Endothelial cell of umbilical vein (primary cell): ENCODE measurements at regions not wholly inside any gene's neighbourhood (a gene's known extent, or its start where the extent isn't known, plus 50 kb on each side); places are given as distances from the start of the nearest gene placed in this dataset.

ENCODE experiments used
- BruUV-seq: library from RNA; stranded (reverse); fragments of 400-500 nt; replicated peaks from 2 replicates; lab custom pipeline; 2021; lab: Mats Ljungman, UMichigan
- CTCF ChIA-PET: fragments of 300-600, 350-600 bp; sonication (Branson Sonifier 250); formaldehyde crosslinking; loops from one replicate; lab custom pipeline; 2021; ENCODE audit warnings: antibody characterized with exemption, inconsistent platforms; lab: Charles Lee
- POLR2A ChIA-PET: fragments of 300-600, 350-600 bp; sonication (Branson Sonifier 250); formaldehyde crosslinking; loops from one replicate; lab custom pipeline; 2021; ENCODE audit warnings: antibody characterized with exemption, inconsistent platforms; lab: Charles Lee
- DNase-seq: peaks from one replicate; pipeline ENCODE4 v3.0.0-alpha.2; 2011; ENCODE audit warnings: low read depth, low spot score
- FAIRE-seq: peaks from 2 replicates; lab custom pipeline; 2011; peaks lifted over from hg19 to GRCh38; lab: Jason Lieb, UNC
- H2AFZ ChIP-seq: 2 replicates; pipeline ENCODE4 v1.6.0; 2012; ENCODE audit warnings: low read depth, low read length, control low read depth, inconsistent platforms
- H3K27ac ChIP-seq: 2 replicates; pipeline ENCODE4 v1.5.1; 2011; ENCODE audit warnings: low read depth, mild to moderate bottlenecking, control low read depth, low read length, moderate library complexity; ENCODE audit not compliant: insufficient read depth
- H3K27me3 ChIP-seq, 2 experiments: 2 replicates each; pipeline versions ENCODE4 v1.6.0 to v1.6.1; 2011; ENCODE audit warnings: low read length in 2 of 2, mixed read lengths in 1 of 2; ENCODE audit not compliant: control insufficient read depth in 2 of 2, insufficient read depth in 2 of 2
- H3K36me3 ChIP-seq, 2 experiments: 2 replicates in 1 of 2; 3 replicates in 1 of 2; pipeline ENCODE4 v1.5.1; 2011; ENCODE audit warnings: low read length in 2 of 2, mild to moderate bottlenecking in 1 of 2, moderate library complexity in 1 of 2; ENCODE audit not compliant: control insufficient read depth in 2 of 2, insufficient read depth in 2 of 2; ENCODE audit errors: extremely low read depth in 1 of 2
- H3K4me1 ChIP-seq: 3 replicates; pipeline ENCODE4 v1.5.1; 2011; ENCODE audit warnings: mild to moderate bottlenecking, low read length; ENCODE audit not compliant: control insufficient read depth, insufficient read depth; ENCODE audit errors: extremely low read depth
- H3K4me2 ChIP-seq: 2 replicates; pipeline ENCODE4 v1.6.1; 2011; ENCODE audit warnings: low read length, control low read depth, mixed read lengths; ENCODE audit not compliant: insufficient read depth
- H3K4me3 ChIP-seq, 3 experiments: fragments of 200-600 bp in 1 of 3; sonication (generic), shearing (Covaris generic) in 1 of 3; replicated peaks in 1 of 3; 2 replicates each; pipeline ENCODE4 v1.5.1; 2011 to 2016; ENCODE audit warnings: control low read depth in 3 of 3, low read length in 3 of 3, mild to moderate bottlenecking in 2 of 3, inconsistent platforms in 1 of 3, low read depth in 1 of 3, moderate library complexity in 1 of 3; ENCODE audit not compliant: insufficient read depth in 1 of 3
- H3K79me2 ChIP-seq: 2 replicates; pipeline ENCODE4 v1.6.0; 2012; ENCODE audit warnings: low read length, inconsistent platforms; ENCODE audit not compliant: control insufficient read depth, insufficient read depth
- H3K9ac ChIP-seq: replicated peaks from 2 replicates; pipeline ENCODE3; 2011; ENCODE audit warnings: low read length, control low read depth; ENCODE audit not compliant: insufficient read depth; ENCODE audit errors: extremely low read depth
- H3K9me1 ChIP-seq: replicated peaks from 3 replicates; pipeline ENCODE4 v1.6.0; 2011; ENCODE audit warnings: mild to moderate bottlenecking, low read length; ENCODE audit not compliant: control insufficient read depth, insufficient read depth; ENCODE audit errors: extremely low read depth
- H3K9me3 ChIP-seq: replicated peaks from 2 replicates; pipeline ENCODE4 v1.5.1; 2012; ENCODE audit warnings: low read length, inconsistent platforms; ENCODE audit not compliant: control insufficient read depth, insufficient read depth
- H4K20me1 ChIP-seq: replicated peaks from 2 replicates; pipeline ENCODE3; 2011; ENCODE audit warnings: mild to moderate bottlenecking, low read length; ENCODE audit not compliant: control insufficient read depth, insufficient read depth; ENCODE audit errors: extremely low read depth
- EZH2 ChIP-seq: IDR thresholded peaks from 2 replicates; pipeline ENCODE4 v1.6.1; 2012; ENCODE audit warnings: borderline replicate concordance, low read depth, mild to moderate bottlenecking, moderate library complexity, low read length, inconsistent platforms; ENCODE audit not compliant: severe bottlenecking
- FOS ChIP-seq: IDR thresholded peaks from 2 replicates; pipeline ENCODE4 v1.6.1; 2011; ENCODE audit warnings: mild to moderate bottlenecking, low read length, moderate library complexity, borderline replicate concordance; ENCODE audit not compliant: insufficient read depth
- GATA2 ChIP-seq: IDR thresholded peaks from 2 replicates; pipeline ENCODE4 v1.7.0; 2011; ENCODE audit warnings: low read depth, mild to moderate bottlenecking, moderate library complexity, mixed read lengths, low read length; ENCODE audit not compliant: insufficient read length, insufficient read depth
- JUN ChIP-seq: IDR thresholded peaks from 2 replicates; pipeline ENCODE4 v1.6.1; 2011; ENCODE audit warnings: borderline replicate concordance, low read depth; ENCODE audit not compliant: insufficient read length, insufficient read depth
- MYC ChIP-seq: IDR thresholded peaks from one replicate; pipeline ENCODE4 v1.6.1; 2011; ENCODE audit warnings: mild to moderate bottlenecking, low read depth, low read length
- POLR2A ChIP-seq: IDR thresholded peaks from 2 replicates; pipeline ENCODE4 v1.6.1; 2012; ENCODE audit warnings: low read depth, mild to moderate bottlenecking, control low read depth, low read length
- POLR2AphosphoS5 ChIP-seq: IDR thresholded peaks from 2 replicates; pipeline ENCODE4 v1.6.1; 2012; ENCODE audit warnings: low read depth, mild to moderate bottlenecking, control low read depth, low read length, moderate library complexity; ENCODE audit not compliant: insufficient read depth
- dilution Hi-C: fragments of 300-500 bp; cut with MboI; formaldehyde crosslinking; loops from one replicate; pipeline ENCODE4 v1.15.0; 2019; ENCODE audit warnings: low sequenced_read_pairs; ENCODE audit not compliant: extremely low pct_ligation_motif_present
- intact Hi-C: fragments of 100-400 bp; cut with micrococcal nuclease; formaldehyde crosslinking; loops from one replicate; pipeline ENCODE4 v1.10.0; 2022
- TF ChIP-seq, protein P1 (sequence below): IDR thresholded peaks from 2 replicates; pipeline ENCODE4 v1.6.1; 2011; ENCODE audit not compliant: insufficient read depth, insufficient read length
- TF ChIP-seq, protein P2 (sequence below), 2 donors: IDR thresholded peaks; 1 replicate in 1 of 2; 2 replicates in 1 of 2; pipeline ENCODE4 v1.5.1; 2011; ENCODE audit warnings: low read length in 2 of 2, mild to moderate bottlenecking in 2 of 2, moderate library complexity in 2 of 2, control low read depth in 1 of 2, inconsistent platforms in 1 of 2, low read depth in 1 of 2; ENCODE audit not compliant: insufficient read depth in 1 of 2; ENCODE audit errors: extremely low read depth in 1 of 2

DNA sequence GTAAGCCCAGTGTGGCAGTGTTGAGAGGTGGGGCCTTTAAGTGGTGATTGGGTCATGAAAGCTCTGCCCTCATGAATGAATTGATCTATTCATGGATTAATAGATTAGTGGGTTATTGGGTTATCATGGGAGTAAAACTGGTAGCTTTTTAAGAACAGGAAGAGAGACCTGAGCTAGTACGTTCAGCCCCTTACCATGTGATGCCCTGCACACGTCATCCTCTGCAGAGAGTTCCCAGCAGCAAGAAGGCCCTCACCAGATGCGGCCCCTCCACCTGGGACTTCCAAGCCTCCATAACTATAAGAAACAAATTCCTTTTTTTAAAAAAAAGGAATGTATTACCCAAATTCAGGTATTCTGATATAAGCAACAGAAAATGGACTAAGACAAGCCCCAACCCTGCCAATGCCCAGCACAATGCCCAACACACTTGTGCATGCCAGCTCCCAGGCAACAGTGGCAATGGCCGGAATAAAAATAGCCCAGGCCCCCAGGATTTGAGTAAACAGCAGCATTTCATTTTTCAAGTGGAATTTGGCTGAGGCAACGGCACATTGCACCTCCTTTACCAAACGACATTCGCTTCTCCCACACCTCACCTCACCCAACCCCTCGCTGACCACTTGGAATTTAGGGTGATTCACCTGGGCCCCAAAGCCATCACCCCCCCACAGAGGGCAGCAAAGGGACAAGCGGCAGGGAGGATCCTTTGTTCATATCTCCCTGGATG lies 215.9 kb downstream of the TOMM20 start:
- Histone ChIP-seq H3K4me2 (no peak overlapping the region), H2AFZ (no peak overlapping the region), H3K4me1 (peaks cover 19% of the 10 kb centered on the region), H3K79me2 (no peaks in the 10 kb centered on the region), H3K27ac (no peak overlapping the region), H3K9me3 (no peaks in the 10 kb centered on the region), H4K20me1 (no peaks in the 10 kb centered on the region), H3K9me1 (no peaks in the 10 kb centered on the region), H3K9ac (no peak overlapping the region), H3K36me3 (no peaks in the 10 kb centered on the region), H3K27me3 (no peaks in the 10 kb centered on the region), H3K4me3 (no peak overlapping the region)
- TF ChIP-seq FOS (no peak), POLR2A (no peak), GATA2 (no peak), EZH2 (no peak), MYC (no peak), JUN (no peak), POLR2AphosphoS5 (no peak)
- TF ChIP-seq, protein P1, sequence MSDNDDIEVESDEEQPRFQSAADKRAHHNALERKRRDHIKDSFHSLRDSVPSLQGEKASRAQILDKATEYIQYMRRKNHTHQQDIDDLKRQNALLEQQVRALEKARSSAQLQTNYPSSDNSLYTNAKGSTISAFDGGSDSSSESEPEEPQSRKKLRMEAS, result no peak
- TF ChIP-seq, protein P2, sequence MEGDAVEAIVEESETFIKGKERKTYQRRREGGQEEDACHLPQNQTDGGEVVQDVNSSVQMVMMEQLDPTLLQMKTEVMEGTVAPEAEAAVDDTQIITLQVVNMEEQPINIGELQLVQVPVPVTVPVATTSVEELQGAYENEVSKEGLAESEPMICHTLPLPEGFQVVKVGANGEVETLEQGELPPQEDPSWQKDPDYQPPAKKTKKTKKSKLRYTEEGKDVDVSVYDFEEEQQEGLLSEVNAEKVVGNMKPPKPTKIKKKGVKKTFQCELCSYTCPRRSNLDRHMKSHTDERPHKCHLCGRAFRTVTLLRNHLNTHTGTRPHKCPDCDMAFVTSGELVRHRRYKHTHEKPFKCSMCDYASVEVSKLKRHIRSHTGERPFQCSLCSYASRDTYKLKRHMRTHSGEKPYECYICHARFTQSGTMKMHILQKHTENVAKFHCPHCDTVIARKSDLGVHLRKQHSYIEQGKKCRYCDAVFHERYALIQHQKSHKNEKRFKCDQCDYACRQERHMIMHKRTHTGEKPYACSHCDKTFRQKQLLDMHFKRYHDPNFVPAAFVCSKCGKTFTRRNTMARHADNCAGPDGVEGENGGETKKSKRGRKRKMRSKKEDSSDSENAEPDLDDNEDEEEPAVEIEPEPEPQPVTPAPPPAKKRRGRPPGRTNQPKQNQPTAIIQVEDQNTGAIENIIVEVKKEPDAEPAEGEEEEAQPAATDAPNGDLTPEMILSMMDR (IDR thresholded peaks at IDR 0.05; ENCODE audit: extremely low read depth in 1 of 2, insufficient read depth in 1 of 2, low read depth in 1 of 2, low read length in 2 of 2), result no peak
- ChIA-PET POLR2A (no interaction called here), CTCF (interaction anchor here (1.6 kb wide), 1 partner anchor 10 kb away, joined by 5 read pairs; no protein-coding TSS in a partner anchor)
- DNase-seq (no peak), FAIRE-seq (no peak)
- no TSS peak for BruUV-seq
- intact Hi-C loops, result no loop called here
- dilution Hi-C loops, result no loop called here
